ENCODE measurements at regions not wholly inside any gene's neighbourhood (a gene's known extent, or its start where the extent isn't known, plus 50 kb on each side); places are given as distances from the start of the nearest gene placed in this dataset.

GRCh38 chr2:4047961-4048891 lies 344.9 kb downstream of the DCDC2C start:
- DNase-seq (ENCODE audit: low read depth): no peak
- no peak for TF ChIP-seq CTCF (IDR thresholded peaks at IDR 0.05; ENCODE audit: control insufficient read depth, insufficient read depth, low read depth, low read length, missing control alignments)
- H3K4me3 ChIP-seq (ENCODE audit: control insufficient read depth, low read depth, low read length): no peak overlapping the region

- DNase-seq (ENCODE audit: low read depth): no peak
- H3K4me3 ChIP-seq (ENCODE audit: control insufficient read depth, low read depth, low read length): no peak overlapping the region
- TF ChIP-seq CTCF (IDR thresholded peaks at IDR 0.05; ENCODE audit: control insufficient read depth, insufficient read depth, low read depth, low read length, missing control alignments): no peak
These were observed 346.1 kb downstream of the DCDC2C start for GRCh38 chr2:4049463-4049862.

GRCh38 chr2:4053769-4054493 lies 350.6 kb downstream of the DCDC2C start:
- no peak overlapping the region for H3K4me3 ChIP-seq (ENCODE audit: control insufficient read depth, low read depth, low read length)
- no peak for TF ChIP-seq CTCF (IDR thresholded peaks at IDR 0.05; ENCODE audit: control insufficient read depth, insufficient read depth, low read depth, low read length, missing control alignments)
- DNase-seq (ENCODE audit: low read depth): no peak

GRCh38 chr2:4066217-4066616 lies 362.8 kb downstream of the DCDC2C start:
- no peak overlapping the region for H3K4me3 ChIP-seq (ENCODE audit: control insufficient read depth, low read depth, low read length)
- TF ChIP-seq CTCF (IDR thresholded peaks at IDR 0.05; ENCODE audit: control insufficient read depth, insufficient read depth, low read depth, low read length, missing control alignments): no peak
- no peak for DNase-seq (ENCODE audit: low read depth)

GRCh38 chr2:4073026-4073569 lies 369.7 kb downstream of the DCDC2C start:
- DNase-seq (ENCODE audit: low read depth): no peak
- no peak overlapping the region for H3K4me3 ChIP-seq (ENCODE audit: control insufficient read depth, low read depth, low read length)
- TF ChIP-seq CTCF (IDR thresholded peaks at IDR 0.05; ENCODE audit: control insufficient read depth, insufficient read depth, low read depth, low read length, missing control alignments): no peak

- TF ChIP-seq CTCF (IDR thresholded peaks at IDR 0.05; ENCODE audit: control insufficient read depth, insufficient read depth, low read depth, low read length, missing control alignments): no peak
- H3K4me3 ChIP-seq (ENCODE audit: control insufficient read depth, low read depth, low read length): no peak overlapping the region
- no peak for DNase-seq (ENCODE audit: low read depth)
These were observed 373.6 kb downstream of the DCDC2C start for GRCh38 chr2:4077017-4077416.
